Fibroblast of the aortic adventitia (primary cell): ENCODE measurements at regions not wholly inside any gene's neighbourhood (a gene's known extent, or its start where the extent isn't known, plus 50 kb on each side); places are given as distances from the start of the nearest gene placed in this dataset. TPM values are rescaled to one million over a fixed set of nuclear protein-coding genes. Genes with fewer than 3 reads are reported as not detected.
"Not testable (repeated sequence)": the region's sequence is repeated elsewhere in the genome, so short reads cannot be mapped to it uniquely, and the experiment has no call there.

Source experiments
- DNase-seq: peaks from one replicate; pipeline ENCODE4 v3.0.0-alpha.2; 2010; ENCODE audit warnings: low read depth
- H3K4me3 ChIP-seq: 2 replicates; pipeline ENCODE4 v1.5.1; 2011; ENCODE audit warnings: low read depth, mild to moderate bottlenecking, control low read depth, low read length, moderate library complexity
- CTCF ChIP-seq: IDR thresholded peaks from 2 replicates; pipeline ENCODE4 v1.5.1; 2011; ENCODE audit warnings: mild to moderate bottlenecking, low read length, control low read depth, inconsistent platforms; ENCODE audit not compliant: insufficient read depth
- small RNA-seq: library from RNA; depleted of rRNA; stranded (forward); fragments of <200 nt; gene quantifications from one replicate; pipeline ENCODE3, GENCODE V24; 2012

- no peak for TF ChIP-seq CTCF
- DNase-seq = no peak
- H3K4me3 ChIP-seq = no peak overlapping the region
These were observed 89.5 kb upstream of the ZNF519 start for GRCh38 chr18:14221689-14222088.

- H3K4me3 ChIP-seq, DNase-seq: not testable (repeated sequence)
These were observed 83.7 kb upstream of the ZNF519 start for GRCh38 chr18:14215952-14216351.

- H3K4me3 ChIP-seq, DNase-seq: not testable (repeated sequence)
These were observed 71.2 kb upstream of the ZNF519 start for GRCh38 chr18:14203424-14203823.

- not testable (repeated sequence) for DNase-seq, H3K4me3 ChIP-seq
These were observed 58.7 kb upstream of the ZNF519 start for GRCh38 chr18:14190776-14191442.

GRCh38 chr18:14189858-14190257, 57.6 kb upstream of the ZNF519 start:
- H3K4me3 ChIP-seq = no peak overlapping the region
- TF ChIP-seq CTCF = no peak
- DNase-seq = peak; percentile 65

GRCh38 chr18:14188751-14189406, 56.6 kb upstream of the ZNF519 start:
- DNase-seq = peak; percentile 67
- not testable (repeated sequence) for H3K4me3 ChIP-seq

Small RNAs in the stretch of these regions (small RNA-seq; reads per million reads assigned to genes)
- not detected for gene RNU6-316P
